ENCODE measurements at regions not wholly inside any gene's neighbourhood (a gene's known extent, or its start where the extent isn't known, plus 50 kb on each side); places are given as distances from the start of the nearest gene placed in this dataset.

GRCh38 chr4:185991770-185992169 is 77.2 kb upstream of the TLR3 start:
- no peak for DNase-seq (ENCODE audit: low read depth in 2 of 2)
- TF ChIP-seq CTCF (IDR thresholded peaks at IDR 0.05; ENCODE audit: low read depth, low read length): no peak
- no peak overlapping the region for H3K4me3 ChIP-seq (replicated peaks in 1 of 2; ENCODE audit: low read depth in 2 of 2, low read length in 2 of 2)

- TF ChIP-seq CTCF (IDR thresholded peaks at IDR 0.05; ENCODE audit: low read depth, low read length): no peak
- DNase-seq (ENCODE audit: low read depth in 2 of 2): no peak
- H3K4me3 ChIP-seq (replicated peaks in 1 of 2; ENCODE audit: low read depth in 2 of 2, low read length in 2 of 2): no peak overlapping the region
Observed at GRCh38 chr4:185992585-185992984, 76.4 kb upstream of the TLR3 start.

DNA sequence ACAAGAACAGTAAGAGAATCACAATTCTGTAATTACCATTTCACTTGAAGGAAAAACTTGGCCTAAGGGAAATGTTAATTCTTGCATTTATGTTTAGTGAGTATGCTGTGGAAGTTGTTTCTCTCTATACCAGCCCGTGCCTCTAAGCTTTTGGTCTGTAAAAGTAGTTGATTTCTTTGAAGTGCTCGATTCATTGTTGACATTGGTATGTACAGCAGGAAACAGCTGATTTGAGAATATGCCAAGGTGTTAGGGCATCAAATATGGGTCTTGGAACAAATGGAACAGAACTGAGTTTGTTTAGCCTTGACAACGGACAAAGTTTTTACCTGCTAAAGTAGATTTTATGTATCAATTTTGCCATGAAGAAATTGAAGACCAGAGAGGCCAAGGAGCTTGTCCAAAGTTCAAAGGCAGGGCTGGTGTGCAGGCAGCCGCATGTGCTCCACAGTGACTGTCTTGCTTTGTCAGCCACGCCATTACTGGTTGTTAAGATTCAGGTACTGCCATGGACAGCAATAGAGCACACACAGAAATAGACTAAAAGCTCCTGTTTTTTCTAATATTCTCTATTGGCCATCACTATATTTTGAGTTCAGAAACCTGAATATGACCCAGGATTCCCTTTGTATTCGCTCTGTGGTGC is 75.5 kb upstream of the TLR3 start:
- H3K4me3 ChIP-seq (replicated peaks in 1 of 2; ENCODE audit: low read depth in 2 of 2, low read length in 2 of 2): no peak overlapping the region
- TF ChIP-seq CTCF (IDR thresholded peaks at IDR 0.05; ENCODE audit: low read depth, low read length): no peak
- DNase-seq (ENCODE audit: low read depth in 2 of 2): no peak

- no peak for DNase-seq (ENCODE audit: low read depth in 2 of 2)
- no peak for TF ChIP-seq CTCF (IDR thresholded peaks at IDR 0.05; ENCODE audit: low read depth, low read length)
- no peak overlapping the region for H3K4me3 ChIP-seq (replicated peaks in 1 of 2; ENCODE audit: low read depth in 2 of 2, low read length in 2 of 2)
Observed at GRCh38 chr4:185994750-185995149, 74.2 kb upstream of the TLR3 start.

DNA sequence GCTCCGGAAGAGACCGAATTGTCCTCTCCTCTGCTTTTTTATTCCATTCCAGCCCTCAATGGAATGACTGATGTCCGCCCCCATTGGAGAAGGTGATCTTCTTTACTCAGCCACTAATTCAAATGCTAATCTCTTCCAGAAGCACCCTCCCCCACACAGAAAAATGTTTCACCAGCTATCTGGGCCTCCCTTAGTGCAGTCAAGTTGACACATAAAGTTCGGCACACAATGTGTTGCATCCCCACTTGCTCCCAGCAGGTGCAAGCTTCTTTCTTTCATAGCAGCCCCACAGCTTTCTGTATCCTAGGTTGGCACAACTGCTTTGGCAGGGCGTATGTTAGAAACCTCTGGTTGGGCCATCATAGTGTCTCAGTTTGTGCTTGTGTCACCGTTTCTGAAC is 73.3 kb upstream of the TLR3 start:
- no peak overlapping the region for H3K4me3 ChIP-seq (replicated peaks in 1 of 2; ENCODE audit: low read depth in 2 of 2, low read length in 2 of 2)
- no peak for TF ChIP-seq CTCF (IDR thresholded peaks at IDR 0.05; ENCODE audit: low read depth, low read length)
- DNase-seq (ENCODE audit: low read depth in 2 of 2): no peak

- no peak overlapping the region for H3K4me3 ChIP-seq (replicated peaks in 1 of 2; ENCODE audit: low read depth in 2 of 2, low read length in 2 of 2)
- TF ChIP-seq CTCF (IDR thresholded peaks at IDR 0.05; ENCODE audit: low read depth, low read length): no peak
- no peak for DNase-seq (ENCODE audit: low read depth in 2 of 2)
Observed at GRCh38 chr4:185997296-185997695, 71.7 kb upstream of the TLR3 start.

- no peak for DNase-seq (ENCODE audit: low read depth in 2 of 2)
- no peak for TF ChIP-seq CTCF (IDR thresholded peaks at IDR 0.05; ENCODE audit: low read depth, low read length)
- no peak overlapping the region for H3K4me3 ChIP-seq (replicated peaks in 1 of 2; ENCODE audit: low read depth in 2 of 2, low read length in 2 of 2)
Observed at GRCh38 chr4:185998791-185999190, 70.2 kb upstream of the TLR3 start.

All from cardiac fibroblast (primary cell).